ENCODE measurements at regions not wholly inside any gene's neighbourhood (a gene's known extent, or its start where the extent isn't known, plus 50 kb on each side); places are given as distances from the start of the nearest gene placed in this dataset.

DNA sequence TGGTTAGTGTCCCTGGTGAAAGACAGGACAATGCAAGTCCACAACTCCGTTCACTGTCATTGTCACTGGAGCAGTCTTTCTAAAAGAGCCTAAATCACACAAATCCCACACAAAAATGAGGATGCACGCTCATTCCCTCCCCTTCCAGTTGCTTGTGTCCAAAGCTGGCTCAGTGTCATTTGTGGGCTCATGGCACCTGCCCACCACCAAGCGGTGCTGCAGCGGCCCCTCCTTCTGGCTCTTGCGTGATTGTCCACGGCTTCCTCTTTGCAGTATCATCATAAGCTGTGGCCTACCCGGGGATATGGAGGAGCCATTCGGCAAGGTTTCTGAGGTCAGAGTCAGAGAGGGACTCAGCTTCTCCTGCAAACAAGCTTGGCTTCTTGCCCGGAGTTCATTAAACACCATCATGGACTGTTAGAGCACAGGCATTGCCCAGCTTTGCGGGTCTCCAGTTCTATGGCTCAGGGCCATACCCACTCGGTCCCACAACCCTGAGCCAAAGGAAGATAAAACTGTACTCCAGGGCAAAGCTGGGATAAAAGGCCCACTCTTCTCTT, 179.4 kb upstream of the AGAP1 start:
- H3K4me3 ChIP-seq (ENCODE audit: low read length): no peak overlapping the region

DNA sequence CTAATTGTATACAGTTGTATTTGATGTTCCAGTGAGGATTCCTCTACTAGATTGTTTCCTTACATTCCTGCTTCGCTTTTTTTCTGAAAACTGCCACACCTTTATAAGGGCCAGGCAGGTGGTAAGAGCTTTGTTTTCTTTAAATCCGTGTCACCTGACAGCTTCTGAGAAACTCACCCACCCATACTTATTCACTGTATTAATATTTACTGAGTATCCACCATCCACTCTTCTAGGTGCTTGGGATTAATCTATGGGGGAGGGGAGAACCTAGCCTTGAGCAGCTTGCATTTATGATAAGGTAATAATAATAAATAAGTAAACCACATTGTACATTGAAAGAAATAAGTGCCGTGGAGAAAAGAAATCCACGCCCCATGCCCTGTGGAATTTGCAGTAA, 174.7 kb upstream of the AGAP1 start:
- H3K27ac ChIP-seq (ENCODE audit: low read depth, low read length): no peak overlapping the region
- H3K27me3 ChIP-seq (ENCODE audit: control insufficient read depth, insufficient read depth, low read length): no peaks in the 10 kb centered on the region
- no peaks in the 10 kb centered on the region for H3K36me3 ChIP-seq (ENCODE audit: control insufficient read depth, insufficient read depth, low read length)
- H3K9ac ChIP-seq (ENCODE audit: low read length): no peak overlapping the region
- no peaks in the 10 kb centered on the region for H3K4me1 ChIP-seq (ENCODE audit: control insufficient read depth, insufficient read depth, low read length)
- no peak overlapping the region for H3K4me3 ChIP-seq (ENCODE audit: low read length)

More for the DNA sequence above, 179.4 kb upstream of the AGAP1 start:
- Histone ChIP-seq H3K4me1 (ENCODE audit: control insufficient read depth, insufficient read depth, low read length) (no peaks in the 10 kb centered on the region), H3K36me3 (ENCODE audit: control insufficient read depth, insufficient read depth, low read length) (no peaks in the 10 kb centered on the region), H3K27me3 (ENCODE audit: control insufficient read depth, insufficient read depth, low read length) (no peaks in the 10 kb centered on the region), H3K27ac (ENCODE audit: low read depth, low read length) (no peak overlapping the region), H3K9ac (ENCODE audit: low read length) (no peak overlapping the region)

DNA sequence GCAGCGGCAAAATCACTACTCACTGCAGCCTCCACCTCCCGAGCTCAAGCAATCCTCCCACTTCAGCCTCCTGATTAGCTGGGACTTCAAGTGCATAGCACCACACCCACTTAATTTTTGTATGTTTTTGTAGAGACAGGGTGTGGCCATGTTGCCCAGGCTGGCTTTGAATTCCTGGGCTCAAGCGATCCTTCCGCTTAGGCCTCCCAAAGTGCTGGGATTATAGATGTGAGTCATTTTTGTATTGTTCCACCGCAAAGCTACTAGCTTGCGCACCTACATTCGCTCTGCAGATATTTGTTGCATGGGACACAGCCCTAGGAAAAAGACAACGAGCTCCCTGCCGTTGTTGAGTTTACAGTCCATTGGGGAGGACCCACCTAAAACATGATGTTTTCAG, 173.5 kb upstream of the AGAP1 start:
- H3K27me3 ChIP-seq (ENCODE audit: control insufficient read depth, insufficient read depth, low read length): no peaks in the 10 kb centered on the region
- H3K4me3 ChIP-seq (ENCODE audit: low read length): no peak overlapping the region
- no peaks in the 10 kb centered on the region for H3K36me3 ChIP-seq (ENCODE audit: control insufficient read depth, insufficient read depth, low read length)
- no peak overlapping the region for H3K9ac ChIP-seq (ENCODE audit: low read length)
- no peak overlapping the region for H3K27ac ChIP-seq (ENCODE audit: low read depth, low read length)
- no peaks in the 10 kb centered on the region for H3K4me1 ChIP-seq (ENCODE audit: control insufficient read depth, insufficient read depth, low read length)

DNA sequence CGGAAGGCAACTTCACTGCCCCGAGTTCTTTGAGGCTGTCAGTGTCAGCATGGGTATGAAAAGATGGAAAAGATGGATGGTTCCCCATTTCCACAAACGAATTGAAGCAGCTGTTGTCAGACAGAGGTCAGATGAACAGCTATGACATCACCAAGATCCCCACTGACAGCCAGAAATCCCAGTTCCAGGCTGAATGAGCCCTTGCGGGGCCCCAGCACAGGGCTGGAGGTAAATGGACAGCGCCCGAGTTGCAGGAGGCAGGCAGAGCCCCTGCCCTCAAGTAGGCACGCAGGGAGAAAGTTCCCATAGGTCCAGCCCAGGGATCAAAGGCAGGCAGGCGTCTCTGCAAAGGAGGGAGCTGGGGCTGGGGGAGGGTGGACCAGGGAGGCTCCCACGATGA, 169.5 kb upstream of the AGAP1 start:
- Histone ChIP-seq H3K27me3 (ENCODE audit: control insufficient read depth, insufficient read depth, low read length) (no peaks in the 10 kb centered on the region), H3K27ac (ENCODE audit: low read depth, low read length) (no peak overlapping the region), H3K4me1 (ENCODE audit: control insufficient read depth, insufficient read depth, low read length) (no peaks in the 10 kb centered on the region), H3K4me3 (ENCODE audit: low read length) (no peak overlapping the region), H3K36me3 (ENCODE audit: control insufficient read depth, insufficient read depth, low read length) (no peaks in the 10 kb centered on the region), H3K9ac (ENCODE audit: low read length) (no peak overlapping the region)

DNA sequence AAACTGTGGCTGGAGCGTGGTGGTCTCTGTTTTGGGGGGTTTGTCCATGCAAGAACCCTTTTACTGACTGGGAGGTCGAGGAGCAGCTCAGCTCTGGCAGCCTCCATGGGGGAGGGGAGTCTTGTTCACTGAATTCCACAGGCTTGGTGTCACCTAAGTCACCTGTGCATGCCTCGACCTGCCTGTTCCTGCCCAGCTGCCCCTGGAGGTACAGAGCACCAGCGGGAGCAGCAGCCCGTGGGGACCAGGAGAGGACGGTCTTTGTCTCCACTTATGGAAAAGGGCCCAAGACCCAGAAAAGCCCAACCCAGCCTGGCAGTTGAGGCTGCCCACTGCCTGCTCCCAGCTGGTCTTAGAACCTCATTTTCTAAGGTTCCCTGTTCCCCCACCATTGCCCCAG, 168.7 kb upstream of the AGAP1 start:
- Histone ChIP-seq H3K9ac (ENCODE audit: low read length) (no peak overlapping the region), H3K27me3 (ENCODE audit: control insufficient read depth, insufficient read depth, low read length) (no peaks in the 10 kb centered on the region)

DNA sequence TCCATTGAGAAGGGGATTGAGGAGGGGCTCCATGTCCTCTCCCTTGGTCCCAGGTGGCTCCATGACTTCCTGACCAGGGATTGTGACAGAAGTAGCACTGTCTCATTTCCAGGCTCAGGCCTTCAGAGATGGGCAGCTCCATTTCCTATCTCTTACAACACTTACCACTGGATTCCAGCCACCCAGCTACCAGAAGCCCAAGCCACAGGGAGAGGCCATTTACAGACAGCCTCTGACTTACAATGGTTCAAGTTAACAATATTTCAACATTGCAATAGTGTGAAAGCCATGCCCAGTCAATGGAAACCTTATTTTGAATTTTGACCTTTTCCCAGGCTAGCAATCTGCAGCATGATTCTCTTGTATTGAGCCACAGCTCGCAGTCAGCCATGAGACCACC, 164.9 kb upstream of the AGAP1 start:
- H3K36me3 ChIP-seq (ENCODE audit: control insufficient read depth, insufficient read depth, low read length): no peaks in the 10 kb centered on the region
- peaks cover 2% of the 10 kb centered on the region for H3K27me3 ChIP-seq (ENCODE audit: control insufficient read depth, insufficient read depth, low read length)
- no peak overlapping the region for H3K9ac ChIP-seq (ENCODE audit: low read length)
- no peaks in the 10 kb centered on the region for H3K4me1 ChIP-seq (ENCODE audit: control insufficient read depth, insufficient read depth, low read length)
- H3K27ac ChIP-seq (ENCODE audit: low read depth, low read length): no peak overlapping the region
- H3K4me3 ChIP-seq (ENCODE audit: low read length): no peak overlapping the region

More for the DNA sequence above, 168.7 kb upstream of the AGAP1 start:
- no peak overlapping the region for H3K27ac ChIP-seq (ENCODE audit: low read depth, low read length)
- no peaks in the 10 kb centered on the region for H3K4me1 ChIP-seq (ENCODE audit: control insufficient read depth, insufficient read depth, low read length)
- no peak overlapping the region for H3K4me3 ChIP-seq (ENCODE audit: low read length)
- H3K36me3 ChIP-seq (ENCODE audit: control insufficient read depth, insufficient read depth, low read length): no peaks in the 10 kb centered on the region

DNA sequence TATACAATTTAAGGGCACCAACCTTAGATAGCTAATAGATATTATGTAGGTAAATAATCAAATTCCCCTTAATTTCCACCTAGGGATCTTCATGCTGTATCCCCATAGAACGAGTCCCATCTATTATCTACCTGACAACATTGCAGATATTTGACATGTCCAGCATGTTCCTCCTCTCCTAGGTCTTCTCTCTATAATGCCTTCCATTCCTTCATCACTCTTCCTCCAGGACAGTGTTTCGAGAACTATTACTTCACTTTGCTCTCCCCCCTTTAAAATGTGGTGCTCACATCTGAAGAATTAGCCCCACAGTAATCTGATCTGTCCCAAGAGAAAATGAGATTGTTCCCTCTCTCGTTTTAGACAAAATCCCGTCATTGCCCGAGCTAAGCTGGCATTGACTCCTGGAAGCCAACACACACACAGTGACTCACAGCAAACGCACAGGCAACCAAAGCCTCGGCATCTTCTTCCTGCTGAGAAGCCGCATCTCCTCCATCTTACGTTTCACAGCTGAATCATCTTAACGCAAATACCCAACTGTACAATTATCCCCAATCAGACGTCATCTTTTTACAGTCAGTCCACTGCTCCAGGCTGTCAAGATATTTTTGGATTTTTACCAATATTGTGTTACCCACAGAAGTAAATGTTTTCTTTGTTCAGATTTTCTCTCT, 162.9 kb upstream of the AGAP1 start:
- Histone ChIP-seq H3K27me3 (ENCODE audit: control insufficient read depth, insufficient read depth, low read length) (peaks cover 2% of the 10 kb centered on the region), H3K27ac (ENCODE audit: low read depth, low read length) (no peak overlapping the region), H3K36me3 (ENCODE audit: control insufficient read depth, insufficient read depth, low read length) (no peaks in the 10 kb centered on the region), H3K4me3 (ENCODE audit: low read length) (no peak overlapping the region), H3K9ac (ENCODE audit: low read length) (no peak overlapping the region), H3K4me1 (ENCODE audit: control insufficient read depth, insufficient read depth, low read length) (no peaks in the 10 kb centered on the region)

DNA sequence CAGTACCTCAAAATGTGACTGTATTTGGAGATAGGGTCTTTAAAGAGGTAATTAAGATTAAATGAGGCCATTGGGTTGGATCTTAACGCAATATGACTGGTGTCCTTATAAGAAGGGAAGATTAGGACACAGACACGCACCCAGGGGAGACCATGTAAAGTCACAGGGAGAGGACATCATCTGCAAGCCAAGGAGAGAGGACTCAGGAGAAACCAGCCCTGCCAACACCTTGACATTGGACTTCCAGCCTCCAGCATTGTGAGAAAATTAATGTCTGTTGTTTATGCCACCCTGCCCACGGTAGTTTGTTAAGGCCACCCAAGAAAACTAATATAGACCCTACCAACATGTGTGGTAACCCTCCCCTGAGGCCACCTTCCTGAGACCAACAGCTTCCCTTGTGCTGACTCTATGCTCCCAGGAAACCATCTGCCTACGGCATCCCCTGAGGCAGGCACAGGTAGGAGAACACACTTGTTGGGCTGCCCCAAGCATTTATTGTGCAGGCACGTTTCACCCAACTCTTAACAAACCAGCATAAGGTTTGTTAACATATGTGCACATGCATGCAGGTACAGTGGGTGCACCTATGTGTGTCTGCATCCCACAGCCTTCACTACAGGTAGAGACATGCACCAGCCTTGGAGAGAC, 161.5 kb upstream of the AGAP1 start:
- H3K27ac ChIP-seq (ENCODE audit: low read depth, low read length): no peak overlapping the region

DNA sequence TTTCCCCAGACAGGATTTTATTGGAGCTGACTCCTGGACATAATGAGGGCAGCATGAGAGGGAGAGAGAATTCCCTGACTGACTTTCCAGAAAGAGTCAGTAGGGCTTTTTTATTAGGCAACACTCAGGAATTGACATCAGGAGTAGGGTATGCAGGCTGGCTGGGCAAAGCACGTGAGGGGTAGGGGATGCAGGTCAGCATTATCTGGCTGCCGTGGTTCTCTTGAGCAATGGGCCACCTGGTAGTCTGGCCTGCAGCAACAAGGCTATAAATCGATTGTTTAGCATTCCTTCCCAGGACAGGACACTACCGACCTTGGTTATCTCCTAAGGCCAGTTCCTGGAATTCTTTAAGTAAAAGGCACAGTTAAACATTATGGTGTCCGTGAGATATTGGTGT, 160.8 kb upstream of the AGAP1 start:
- Histone ChIP-seq H3K36me3 (ENCODE audit: control insufficient read depth, insufficient read depth, low read length) (no peaks in the 10 kb centered on the region), H3K27ac (ENCODE audit: low read depth, low read length) (no peak overlapping the region), H3K9ac (ENCODE audit: low read length) (no peak overlapping the region), H3K4me1 (ENCODE audit: control insufficient read depth, insufficient read depth, low read length) (no peaks in the 10 kb centered on the region), H3K4me3 (ENCODE audit: low read length) (no peak overlapping the region), H3K27me3 (ENCODE audit: control insufficient read depth, insufficient read depth, low read length) (peaks cover 2% of the 10 kb centered on the region)

More for the DNA sequence above, 161.5 kb upstream of the AGAP1 start:
- H3K36me3 ChIP-seq (ENCODE audit: control insufficient read depth, insufficient read depth, low read length): no peaks in the 10 kb centered on the region
- no peak overlapping the region for H3K9ac ChIP-seq (ENCODE audit: low read length)
- H3K27me3 ChIP-seq (ENCODE audit: control insufficient read depth, insufficient read depth, low read length): peaks cover 2% of the 10 kb centered on the region
- H3K4me1 ChIP-seq (ENCODE audit: control insufficient read depth, insufficient read depth, low read length): no peaks in the 10 kb centered on the region
- no peak overlapping the region for H3K4me3 ChIP-seq (ENCODE audit: low read length)

DNA sequence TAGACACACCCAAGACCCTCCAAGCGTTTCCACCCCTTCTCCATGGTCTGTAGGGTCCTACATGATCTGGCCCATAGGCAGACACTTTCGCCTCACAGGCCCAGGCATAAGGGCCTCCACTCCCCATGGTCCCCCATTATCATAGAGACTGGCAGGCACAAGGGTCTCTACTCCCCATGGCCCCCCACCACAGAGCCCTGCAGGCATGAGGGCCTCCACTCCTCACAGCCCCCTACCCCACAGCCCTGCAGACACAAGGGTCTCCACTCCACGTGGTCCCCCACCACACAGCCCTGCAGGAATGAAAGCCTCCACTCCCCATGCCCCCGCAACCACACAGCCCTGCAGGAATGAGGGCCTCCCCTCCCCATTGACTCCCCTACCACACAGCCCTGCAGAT, 159.7 kb upstream of the AGAP1 start:
- Histone ChIP-seq H3K4me3 (ENCODE audit: low read length) (no peak overlapping the region), H3K27me3 (ENCODE audit: control insufficient read depth, insufficient read depth, low read length) (peaks cover 2% of the 10 kb centered on the region), H3K27ac (ENCODE audit: low read depth, low read length) (no peak overlapping the region), H3K4me1 (ENCODE audit: control insufficient read depth, insufficient read depth, low read length) (no peaks in the 10 kb centered on the region), H3K9ac (ENCODE audit: low read length) (no peak overlapping the region), H3K36me3 (ENCODE audit: control insufficient read depth, insufficient read depth, low read length) (no peaks in the 10 kb centered on the region)

DNA sequence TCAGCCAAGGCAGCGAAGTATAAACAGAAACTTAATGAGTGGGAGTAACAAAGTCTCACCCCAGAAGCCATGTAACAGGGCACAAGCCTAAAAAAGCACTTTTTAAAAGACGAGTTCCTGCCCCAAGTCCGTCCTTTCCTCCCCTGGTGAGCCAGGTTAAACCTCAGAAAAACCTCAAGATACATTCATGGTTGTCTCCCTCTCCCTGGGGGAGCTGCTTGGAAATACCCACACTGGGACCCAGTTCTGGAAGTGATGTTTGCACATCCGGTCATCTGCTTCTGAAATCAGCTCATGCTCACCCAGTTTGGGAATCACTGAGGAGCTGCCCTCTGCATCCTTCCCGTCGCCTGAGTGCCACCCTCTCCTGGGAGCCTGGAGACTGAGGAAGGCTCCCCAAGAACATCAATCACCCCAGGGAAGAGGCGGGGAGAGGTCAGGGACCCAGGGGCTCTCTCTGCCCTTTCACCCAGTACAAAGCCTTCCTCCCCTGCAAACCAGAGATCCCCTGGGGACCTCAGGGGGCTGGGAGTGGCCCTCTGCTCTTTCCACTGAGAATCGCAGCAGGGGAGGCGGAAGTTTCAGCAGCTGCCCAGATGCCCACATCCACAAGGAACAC, 150.6 kb upstream of the AGAP1 start:
- Histone ChIP-seq H3K4me1 (ENCODE audit: control insufficient read depth, insufficient read depth, low read length) (no peaks in the 10 kb centered on the region), H3K36me3 (ENCODE audit: control insufficient read depth, insufficient read depth, low read length) (no peaks in the 10 kb centered on the region), H3K27me3 (ENCODE audit: control insufficient read depth, insufficient read depth, low read length) (peaks cover 4% of the 10 kb centered on the region), H3K27ac (ENCODE audit: low read depth, low read length) (no peak overlapping the region), H3K9ac (ENCODE audit: low read length) (no peak overlapping the region), H3K4me3 (ENCODE audit: low read length) (no peak overlapping the region)

DNA sequence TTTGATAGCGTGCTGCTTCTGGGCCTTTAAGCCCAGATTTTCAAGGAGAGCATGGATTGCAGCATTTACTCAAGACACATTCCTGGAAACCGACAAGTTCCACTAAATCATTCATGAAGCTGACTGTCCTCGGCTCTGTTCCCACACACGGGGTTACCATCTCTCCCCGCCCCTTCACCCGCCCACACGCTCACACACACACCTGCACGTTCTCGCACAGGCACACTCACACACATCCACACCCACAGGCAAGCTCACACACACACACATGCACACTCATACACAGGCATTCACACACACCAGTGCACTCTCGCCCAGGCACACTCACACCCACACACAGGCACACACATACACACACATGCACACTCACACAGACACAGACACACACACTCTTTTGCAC, 150.0 kb upstream of the AGAP1 start:
- H3K36me3 ChIP-seq (ENCODE audit: control insufficient read depth, insufficient read depth, low read length): no peaks in the 10 kb centered on the region
- H3K27ac ChIP-seq (ENCODE audit: low read depth, low read length): no peak overlapping the region
- H3K9ac ChIP-seq (ENCODE audit: low read length): no peak overlapping the region
- no peak overlapping the region for H3K4me3 ChIP-seq (ENCODE audit: low read length)
- peaks cover 4% of the 10 kb centered on the region for H3K27me3 ChIP-seq (ENCODE audit: control insufficient read depth, insufficient read depth, low read length)
- H3K4me1 ChIP-seq (ENCODE audit: control insufficient read depth, insufficient read depth, low read length): no peaks in the 10 kb centered on the region
